ENCODE measurements at regions not wholly inside any gene's neighbourhood (a gene's known extent, or its start where the extent isn't known, plus 50 kb on each side); places are given as distances from the start of the nearest gene placed in this dataset.

GRCh38 chr13:22893204-22893603 lies 287.6 kb upstream of the SGCG start:
- Mint-ChIP-seq H3K36me3 (ENCODE audit: low read depth) (peaks cover 35% of the 10 kb centered on the region), H3K4me1 (peaks cover 24% of the 10 kb centered on the region), H3K4me3 (no peak overlapping the region), H3K9me3 (peaks cover 43% of the 10 kb centered on the region), H3K27ac (no peak overlapping the region), H3K27me3 (ENCODE audit: insufficient read depth, low read depth, poor library complexity) (peaks cover 4% of the 10 kb centered on the region)
- DNase-seq (ENCODE audit: low spot score) (no peak), ATAC-seq (no peak)
- Histone ChIP-seq H4K20me1 (replicated peaks; ENCODE audit: insufficient read depth) (no peaks in the 10 kb centered on the region), H3K4me2 (no peak overlapping the region), H3K27ac (ENCODE audit: low read depth) (no peak overlapping the region), H3K9me2 (ENCODE audit: insufficient read depth) (no peaks in the 10 kb centered on the region; the same call in 1 of the 2 replicates), H2AFZ (peak overlapping the region; percentile 33), H3K4me3 (no peak overlapping the region), H3K27me3 (ENCODE audit: insufficient read depth) (no peaks in the 10 kb centered on the region), H3K4me1 (ENCODE audit: insufficient read depth) (peaks cover 41% of the 10 kb centered on the region), H3K36me3 (ENCODE audit: insufficient read depth) (0 out of 2 replicates have a peak, but pooled peaks cover under 1% of the 10 kb centered on the region), H3F3A (replicated peaks; ENCODE audit: low read depth) (no peaks in the 10 kb centered on the region), H3K79me2 (replicated peaks; ENCODE audit: insufficient read depth) (no peaks in the 10 kb centered on the region)
- TF ChIP-seq POLR2AphosphoS5 (IDR thresholded peaks at IDR 0.05; ENCODE audit: low read depth), result no peak
- TF ChIP-seq CREB1 (CRISPR knock-in tag; IDR thresholded peaks at IDR 0.05; ENCODE audit: low read depth), result no peak
- TF ChIP-seq ZNF114 (CRISPR knock-in tag; IDR thresholded peaks at IDR 0.05), result no peak
- no peak for TF ChIP-seq STAT1 (IDR thresholded peaks at IDR 0.05; ENCODE audit: unreplicated experiment)
- TF ChIP-seq ETS1 (IDR thresholded peaks at IDR 0.05), result no peak
- TF ChIP-seq ZNF331 (CRISPR knock-in tag; IDR thresholded peaks at IDR 0.05; ENCODE audit: low read depth), result no peak
- TF ChIP-seq ZNF462 (CRISPR knock-in tag; IDR thresholded peaks at IDR 0.05), result no peak
- no peak for TF ChIP-seq CTCF (conservative IDR thresholded peaks at IDR 0.05; ENCODE audit: low read depth in 2 of 2)
- no peak for TF ChIP-seq NANOG (IDR thresholded peaks at IDR 0.05; ENCODE audit: borderline replicate concordance)
- no peak for TF ChIP-seq REST (IDR thresholded peaks at IDR 0.05; ENCODE audit: unreplicated experiment)

Measured in GM23338 (cell line).